ENCODE measurements at regions not wholly inside any gene's neighbourhood (a gene's known extent, or its start where the extent isn't known, plus 50 kb on each side); places are given as distances from the start of the nearest gene placed in this dataset.

DNA sequence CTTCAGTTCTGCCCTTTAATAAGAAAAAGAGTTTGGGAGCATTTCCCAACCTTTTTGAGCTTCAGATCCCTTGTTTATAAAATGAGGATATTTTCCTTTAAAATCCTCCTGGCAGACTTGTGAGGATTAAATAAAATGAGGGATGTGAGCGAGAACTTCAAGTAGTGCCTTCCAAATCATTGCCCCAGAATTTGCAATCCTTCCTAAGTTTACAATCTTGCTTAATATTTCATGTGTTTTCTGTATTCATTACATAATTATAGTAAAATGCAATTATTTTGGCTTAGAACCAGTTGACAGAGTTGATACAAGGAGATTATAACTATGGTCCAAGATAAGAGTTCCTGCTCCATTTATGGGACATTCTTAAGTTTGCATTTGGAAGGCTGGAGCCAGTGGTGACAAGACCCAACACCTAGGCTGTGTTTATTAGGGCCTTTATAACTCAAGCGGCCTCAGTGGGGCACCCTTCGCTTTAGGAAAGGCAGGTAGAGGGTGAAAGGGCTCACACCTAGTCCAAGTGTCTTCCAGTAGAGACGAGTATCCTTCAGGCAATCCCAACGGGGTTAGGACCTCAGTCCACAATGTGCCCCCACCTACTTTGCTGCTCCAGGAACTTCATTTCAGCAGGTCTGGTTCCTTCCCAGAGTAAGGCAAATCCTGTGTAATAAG is 317.5 kb downstream of the WDR11 start:
- DNase-seq (ENCODE audit: low read depth), result no peak

DNA sequence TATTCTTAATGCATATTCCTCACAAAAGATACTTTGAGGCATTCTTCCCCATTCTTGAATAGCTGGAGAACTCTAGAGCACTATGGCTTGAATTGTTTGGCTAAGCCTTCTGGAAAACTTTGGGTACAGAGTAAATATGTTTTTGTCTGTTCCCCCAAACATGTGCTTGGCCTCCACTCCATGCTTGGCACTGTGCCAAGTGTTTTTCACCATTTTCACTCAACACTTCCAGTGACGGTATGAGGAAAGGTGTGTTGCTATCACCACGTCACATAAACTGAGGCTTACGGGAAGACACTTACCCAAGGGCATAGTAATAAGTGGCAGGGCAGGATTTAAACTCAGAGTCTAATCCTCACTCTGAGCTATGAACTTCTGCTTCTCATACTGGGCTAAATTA is 318.2 kb downstream of the WDR11 start:
- DNase-seq (ENCODE audit: low read depth), result no peak

DNA sequence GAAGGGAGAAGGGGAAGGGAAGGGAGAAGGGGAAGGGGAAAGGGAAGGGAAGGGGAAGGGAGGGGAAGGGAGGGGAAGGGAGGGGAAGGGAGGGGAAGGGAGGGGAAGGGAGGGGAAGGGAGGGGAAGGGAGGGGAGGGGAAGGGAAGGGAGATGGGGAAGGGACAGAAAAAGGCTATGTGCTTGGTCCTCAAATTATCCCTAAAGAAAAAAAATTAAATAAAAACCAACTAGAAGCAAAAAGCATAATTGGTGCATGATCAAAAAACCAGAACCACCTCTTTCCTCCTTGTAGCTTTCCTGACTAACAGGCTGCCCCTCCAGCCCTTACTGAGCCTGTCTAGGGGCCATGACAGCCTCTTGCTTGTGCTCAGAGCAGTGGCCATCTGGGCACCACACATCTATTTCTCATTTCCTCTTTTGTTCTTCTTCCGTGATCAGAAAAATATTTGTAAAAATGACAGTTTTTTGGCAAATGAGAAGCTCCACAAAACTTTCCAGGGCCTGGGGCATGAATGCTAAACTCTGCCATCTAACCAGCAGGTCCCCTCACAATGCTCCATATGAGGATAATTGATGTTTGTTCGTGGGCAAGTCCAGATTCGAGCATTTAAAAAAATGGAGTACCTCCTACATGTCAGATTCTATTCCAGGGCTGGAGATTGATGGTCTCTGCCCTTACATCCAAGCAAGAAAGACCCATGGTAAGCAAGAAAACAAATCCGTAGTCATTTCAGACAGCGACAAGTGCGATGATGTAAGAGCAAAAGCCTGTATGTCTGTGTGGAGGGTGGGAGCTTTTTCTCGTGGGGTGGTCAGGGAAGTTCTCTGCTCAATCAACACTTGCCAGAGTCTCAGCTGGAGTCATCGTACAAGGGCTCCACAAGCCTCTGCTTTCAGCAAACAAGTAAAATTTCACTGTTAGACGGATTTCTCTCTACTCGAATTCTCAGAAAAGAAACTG is 320.9 kb downstream of the WDR11 start:
- no peak for DNase-seq (ENCODE audit: low read depth)

DNA sequence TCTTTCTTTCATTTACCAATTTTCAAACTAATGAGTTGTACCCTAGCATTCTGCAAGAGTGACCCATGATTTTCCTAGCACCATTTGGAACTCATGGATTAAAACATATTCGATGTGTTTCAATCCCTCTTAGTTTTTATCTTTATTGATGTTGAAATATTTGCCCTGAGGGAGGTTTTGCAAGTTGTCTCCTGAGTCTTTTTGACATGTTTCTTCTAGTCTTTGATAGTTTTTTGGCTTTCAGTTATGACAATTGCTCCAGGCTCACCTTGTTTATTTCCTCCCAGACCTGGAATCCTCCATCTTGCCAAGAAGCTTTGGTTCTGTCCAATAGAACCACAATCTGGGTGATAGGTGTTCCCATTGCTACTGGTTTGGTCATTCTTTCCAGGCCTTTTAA is 327.8 kb downstream of the WDR11 start:
- DNase-seq (ENCODE audit: low read depth), result no peak

DNA sequence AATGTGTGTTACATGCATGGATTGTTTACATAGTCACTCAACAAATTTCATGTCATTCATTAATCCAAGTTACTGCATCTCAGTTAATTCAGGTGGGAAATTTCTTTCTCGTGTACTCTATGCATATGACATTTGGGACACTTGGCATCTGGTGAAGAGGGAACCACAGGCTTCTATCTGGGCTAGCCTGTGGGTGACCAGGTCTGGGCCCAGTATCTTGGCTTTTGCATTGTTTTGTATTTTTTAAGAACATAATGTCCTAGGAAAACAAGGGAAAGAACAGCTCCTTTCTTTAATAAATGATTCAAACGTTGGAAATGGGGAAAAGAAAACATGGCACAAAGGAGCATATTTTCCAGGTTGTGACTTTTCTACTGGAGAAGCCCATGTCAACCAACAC is 331.1 kb downstream of the WDR11 start:
- no peak for DNase-seq (ENCODE audit: low read depth)

DNA sequence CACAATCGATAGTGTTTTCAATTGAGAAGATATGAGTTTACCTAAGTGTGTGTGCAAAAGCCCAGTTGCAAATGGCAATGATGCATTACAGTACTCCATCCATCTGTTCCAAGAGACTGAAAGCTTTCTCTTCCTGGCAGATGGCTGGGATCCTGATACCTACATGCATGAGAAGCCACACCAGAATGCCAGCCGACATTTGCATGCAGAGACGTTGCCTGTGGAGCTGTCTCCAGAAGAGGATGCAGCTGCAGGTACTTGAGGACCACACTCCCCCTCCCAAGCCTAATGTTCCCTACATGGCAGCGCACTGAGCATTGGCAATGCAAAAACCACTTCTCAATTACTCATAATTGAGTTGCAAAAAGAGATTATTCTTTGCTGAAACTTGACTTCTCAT is 332.1 kb downstream of the WDR11 start:
- DNase-seq (ENCODE audit: low read depth), result no peak

DNA sequence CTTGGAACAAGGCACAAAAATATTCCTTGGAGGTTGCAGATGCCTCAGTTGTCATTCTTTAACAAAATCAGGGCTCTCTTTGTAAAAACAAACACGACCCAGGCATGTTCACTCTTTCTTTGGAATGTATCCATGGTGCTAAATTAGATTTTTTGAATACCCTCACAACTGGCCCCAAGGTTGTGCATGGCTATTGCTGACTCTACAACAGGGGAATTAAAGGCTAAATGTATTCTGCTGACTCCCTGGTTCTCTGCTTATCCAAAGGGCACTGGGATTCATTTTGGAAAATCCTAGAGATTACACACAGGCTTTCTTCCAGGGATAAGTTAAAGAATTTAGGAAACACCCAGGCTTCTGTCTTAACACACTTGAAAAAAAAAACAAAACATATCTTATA is 332.5 kb downstream of the WDR11 start:
- DNase-seq (ENCODE audit: low read depth), result no peak

DNA sequence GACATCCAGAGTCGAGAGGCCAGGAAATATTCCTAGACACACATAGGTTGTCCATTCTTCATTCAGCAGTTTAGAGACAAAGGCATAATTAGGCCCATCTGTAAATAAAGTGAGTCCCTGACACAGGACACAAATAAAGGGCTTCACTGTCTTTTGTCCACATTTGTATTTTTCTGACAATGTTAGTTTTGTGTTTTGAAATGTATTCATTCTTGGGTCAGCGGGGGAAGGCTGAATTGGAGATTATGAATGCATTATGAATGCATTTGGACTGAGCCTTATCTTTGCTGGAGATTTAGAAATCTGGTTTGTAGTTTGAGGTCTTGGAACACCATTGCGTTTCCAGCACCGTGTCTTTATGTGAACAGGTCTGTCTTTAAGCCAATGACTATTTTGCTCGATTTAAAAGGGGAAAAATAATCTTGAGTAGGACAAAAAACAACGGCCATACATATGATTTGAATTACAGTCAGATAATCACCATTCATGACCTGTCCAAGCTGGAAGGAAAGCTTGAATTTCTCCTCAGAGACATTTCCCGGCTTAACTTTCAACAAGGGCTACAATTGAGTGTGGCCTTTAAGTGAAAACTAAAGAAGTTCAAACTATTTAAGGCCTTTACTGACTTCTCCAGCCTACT is 334.8 kb downstream of the WDR11 start:
- DNase-seq (ENCODE audit: low read depth), result no peak

DNA sequence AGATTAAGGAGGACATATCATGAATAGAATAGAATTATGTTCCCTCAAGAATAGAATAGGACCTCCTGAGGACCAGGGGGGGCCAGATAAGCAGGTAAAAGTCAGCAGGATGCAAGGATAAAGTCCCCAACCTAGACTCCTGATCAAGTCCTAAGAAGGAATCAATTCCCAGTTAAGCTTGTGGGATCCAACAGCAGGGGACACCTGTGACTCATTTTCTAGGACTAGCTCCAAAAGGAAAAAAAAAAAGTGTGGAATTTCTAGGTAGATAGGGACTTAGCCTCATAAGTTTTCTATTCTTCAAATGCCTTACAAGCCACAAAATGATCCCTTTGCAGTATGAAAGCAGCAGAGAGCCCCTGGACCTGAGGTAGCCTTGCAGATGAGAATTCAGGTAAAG is 336.2 kb downstream of the WDR11 start:
- peak; percentile 12 for DNase-seq (ENCODE audit: low read depth)

DNA sequence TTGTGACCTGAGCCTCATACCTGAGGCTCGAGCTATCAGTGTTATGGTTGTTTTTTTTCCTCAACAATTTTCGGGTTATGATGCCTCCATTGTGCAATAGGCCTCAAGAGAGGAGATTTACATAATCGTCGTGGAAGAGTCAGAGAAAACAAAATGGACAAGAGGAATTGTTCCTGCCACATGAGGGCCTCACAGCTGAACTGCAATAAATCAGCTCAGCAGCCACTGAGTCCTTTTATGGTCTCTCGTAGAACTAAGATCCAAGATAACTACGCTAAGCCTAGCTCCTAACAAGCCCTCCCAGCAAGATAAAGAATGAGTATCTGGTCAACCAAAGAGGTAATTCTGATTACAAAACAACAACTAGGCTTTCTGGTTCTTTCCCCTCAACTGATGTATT is 336.8 kb downstream of the WDR11 start:
- no peak for DNase-seq (ENCODE audit: low read depth)

DNA sequence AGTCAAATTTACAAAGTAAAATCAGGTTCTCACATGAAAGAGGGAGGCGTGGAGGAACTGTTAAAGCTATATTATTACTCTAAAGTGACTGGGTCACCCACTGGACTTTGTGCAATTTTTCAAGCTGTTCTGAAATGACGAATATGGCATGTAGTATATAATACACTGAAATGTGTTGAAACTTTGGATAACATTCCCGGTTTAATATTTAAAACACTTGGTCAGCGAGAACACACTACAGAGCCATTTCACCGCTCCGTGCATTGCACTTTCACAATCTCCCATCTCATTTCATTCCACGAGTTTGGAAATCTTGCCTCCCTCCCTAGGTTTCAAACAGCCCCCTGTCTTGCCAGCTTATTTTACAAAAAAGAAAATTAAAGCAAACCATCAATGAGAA is 337.9 kb downstream of the WDR11 start:
- DNase-seq (ENCODE audit: low read depth), result no peak

DNA sequence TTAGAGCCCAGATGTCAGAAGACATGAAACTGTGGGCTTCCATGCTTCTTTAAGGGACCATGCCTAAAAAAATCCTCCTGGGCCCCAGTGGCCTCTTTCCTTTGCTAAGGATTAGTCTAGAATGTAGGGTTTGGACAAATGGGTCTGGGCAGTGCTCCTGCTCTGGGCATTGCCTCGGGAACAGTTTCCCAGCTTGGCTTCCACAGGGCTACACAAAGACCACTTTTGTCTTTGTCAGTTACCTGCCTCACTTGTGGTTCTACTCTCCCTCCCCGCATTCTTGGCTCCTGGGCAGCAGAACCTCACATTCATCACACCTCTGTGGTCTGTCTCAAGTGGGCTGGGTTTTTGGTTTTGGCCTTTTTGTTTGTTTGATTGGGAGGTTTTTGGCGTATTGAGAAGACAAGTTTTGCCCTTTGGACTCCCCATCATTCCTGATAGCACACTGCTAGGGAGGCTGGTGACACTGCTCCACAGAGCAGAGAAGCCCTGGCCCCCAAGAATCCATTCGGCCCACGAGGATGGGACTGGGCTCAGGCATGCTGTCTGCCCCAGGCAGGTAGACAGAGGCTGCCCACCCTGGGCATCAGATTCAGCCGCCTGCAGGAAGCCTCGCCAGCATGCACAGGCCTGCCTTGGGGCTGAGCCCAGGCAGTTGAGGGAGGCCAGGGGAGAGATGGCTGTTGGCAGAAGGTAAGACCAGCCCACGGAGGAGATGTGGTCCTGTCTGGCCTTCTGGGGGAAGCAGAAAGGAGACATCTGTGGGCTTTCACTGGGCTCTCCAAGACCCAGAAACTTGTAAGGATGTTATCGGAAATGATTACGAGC is 343.7 kb downstream of the WDR11 start:
- DNase-seq (ENCODE audit: low read depth), result no peak

DNA sequence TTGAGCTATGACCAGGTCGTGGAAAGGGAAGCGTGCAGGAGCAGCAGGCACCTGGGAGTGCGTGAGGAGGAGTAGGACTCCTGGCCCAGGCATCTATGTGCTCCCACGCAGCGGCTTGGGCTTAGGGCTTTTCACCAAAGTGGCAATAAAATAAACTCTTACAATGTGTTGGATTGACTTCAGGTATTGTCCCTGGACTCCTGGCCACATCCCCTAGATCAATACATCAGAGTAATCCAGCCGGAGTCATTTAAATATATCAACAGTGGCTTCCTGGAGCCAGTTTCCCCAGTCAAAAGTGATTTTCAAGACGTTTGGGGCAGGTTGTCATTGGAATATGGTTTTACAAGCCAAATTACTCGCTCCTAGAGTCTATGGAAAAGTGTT is 344.4 kb downstream of the WDR11 start:
- DNase-seq (ENCODE audit: low read depth), result no peak

DNA sequence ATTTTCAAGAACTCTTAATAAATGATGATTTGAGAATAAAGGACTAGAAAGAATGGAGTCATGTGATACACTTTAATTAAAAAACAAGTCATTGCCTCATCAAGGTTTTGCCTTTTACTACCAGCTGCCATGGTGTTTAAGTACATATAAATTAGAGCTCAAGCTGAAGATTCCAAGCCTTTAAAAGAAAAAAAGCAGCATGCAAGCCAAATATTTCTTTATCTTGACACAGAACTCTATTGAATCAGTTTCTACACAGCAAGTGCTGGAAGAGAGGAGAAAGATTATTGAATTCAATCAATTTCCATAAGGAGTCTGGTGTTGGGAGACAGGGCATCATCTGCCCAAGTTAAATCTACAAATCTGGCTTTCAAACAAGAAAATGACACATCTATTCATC is 347.9 kb downstream of the WDR11 start:
- DNase-seq (ENCODE audit: low read depth), result no peak

DNA sequence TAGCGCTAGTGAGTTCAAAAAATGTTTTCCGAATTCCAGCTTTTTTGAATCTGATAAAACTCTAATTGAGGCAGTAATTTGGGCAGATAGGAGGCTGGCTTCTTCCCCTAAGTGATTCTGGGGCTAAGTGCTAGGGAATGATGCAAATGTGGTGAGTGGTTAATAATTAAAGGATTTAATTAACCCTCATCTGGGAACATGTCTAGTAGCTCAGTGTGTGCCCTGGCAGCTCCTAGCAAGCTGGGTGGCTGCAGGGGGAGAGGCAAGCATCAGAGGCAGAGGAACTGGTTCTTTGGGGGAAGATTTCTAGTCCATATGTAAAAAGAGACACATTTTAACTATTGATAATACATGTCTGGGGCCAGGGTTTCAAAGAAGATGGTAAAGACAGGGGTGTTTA is 354.5 kb downstream of the WDR11 start:
- no peak for DNase-seq (ENCODE audit: low read depth)

DNA sequence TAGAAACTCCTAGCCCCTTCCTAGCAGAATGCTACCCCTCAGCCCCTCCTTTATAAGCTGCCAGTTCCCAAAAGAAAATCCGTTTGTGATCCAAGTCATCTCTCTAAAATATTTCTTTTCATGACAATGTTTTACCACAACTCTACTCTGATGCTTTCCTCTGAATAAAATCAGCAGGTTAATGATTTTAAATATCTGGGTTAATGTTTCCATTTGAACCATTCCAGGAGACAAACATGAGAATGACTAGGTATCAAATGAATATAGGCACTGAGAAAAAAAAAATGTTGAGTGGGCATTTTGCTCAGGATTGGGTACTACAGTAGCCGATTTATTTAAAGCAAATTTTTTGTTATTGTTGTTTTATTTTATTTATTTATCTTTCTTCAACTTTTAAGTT is 360.3 kb downstream of the WDR11 start:
- DNase-seq (ENCODE audit: low read depth), result no peak

DNA sequence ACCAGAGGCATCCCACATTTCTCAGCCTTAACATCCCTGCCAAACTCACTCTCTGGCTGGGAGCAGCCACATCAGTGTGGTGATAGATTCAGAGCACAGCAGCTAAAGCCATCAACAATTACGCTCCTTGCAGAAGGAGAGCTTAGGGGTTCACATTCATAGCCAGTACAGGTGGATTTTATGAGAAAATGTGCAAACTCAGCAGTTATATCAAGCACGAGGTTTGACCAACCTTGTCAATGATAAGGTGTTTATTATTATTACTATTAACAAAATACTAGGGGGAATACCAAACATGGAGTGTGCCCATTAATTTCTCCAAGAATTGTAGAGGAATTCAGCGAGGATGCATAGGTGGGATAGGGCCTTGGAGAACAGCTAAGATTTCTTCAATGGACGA is 362.3 kb downstream of the WDR11 start:
- no peak for DNase-seq (ENCODE audit: low read depth)

DNA sequence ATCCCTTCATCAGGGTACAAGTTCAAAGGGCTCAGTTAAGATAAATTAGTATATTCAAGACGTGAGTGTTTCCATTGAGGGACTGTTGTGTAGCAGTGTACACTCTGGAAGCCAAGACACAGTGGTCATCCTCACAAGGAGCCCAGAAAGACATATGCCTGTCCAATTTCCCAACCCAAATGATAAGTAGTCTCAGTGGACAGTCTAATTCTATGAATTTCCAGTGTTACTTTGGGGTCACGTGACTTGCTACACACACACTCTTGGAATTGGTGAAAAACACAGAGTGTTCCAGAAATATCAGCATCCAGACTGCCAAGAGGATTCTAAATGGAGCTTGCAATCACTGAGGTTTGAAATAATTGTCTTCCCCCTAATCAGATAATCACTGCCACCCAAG is 365.1 kb downstream of the WDR11 start:
- DNase-seq (ENCODE audit: low read depth), result no peak

DNA sequence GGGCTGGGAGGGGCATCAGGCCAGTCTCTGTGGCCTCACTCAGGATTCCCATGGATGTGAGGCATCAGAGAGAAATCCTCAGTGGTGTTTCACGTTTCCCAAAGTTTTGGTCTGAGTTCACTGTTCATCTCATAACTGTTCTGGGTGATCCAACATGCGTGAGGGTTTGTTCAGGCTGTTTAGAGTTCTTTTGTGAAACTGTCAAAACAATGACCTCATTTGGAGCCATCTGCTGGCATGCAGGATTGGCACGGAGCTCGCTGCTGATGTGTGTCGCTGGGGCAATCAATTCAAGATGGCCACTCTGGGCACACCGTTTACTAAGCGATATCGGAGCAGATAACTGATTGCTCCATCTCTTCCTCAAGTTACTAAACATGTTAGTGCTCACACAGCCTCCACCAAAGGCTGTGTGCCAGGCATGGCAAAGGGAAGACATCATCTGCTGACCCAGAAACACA is 365.6 kb downstream of the WDR11 start:
- no peak for DNase-seq (ENCODE audit: low read depth)

DNA sequence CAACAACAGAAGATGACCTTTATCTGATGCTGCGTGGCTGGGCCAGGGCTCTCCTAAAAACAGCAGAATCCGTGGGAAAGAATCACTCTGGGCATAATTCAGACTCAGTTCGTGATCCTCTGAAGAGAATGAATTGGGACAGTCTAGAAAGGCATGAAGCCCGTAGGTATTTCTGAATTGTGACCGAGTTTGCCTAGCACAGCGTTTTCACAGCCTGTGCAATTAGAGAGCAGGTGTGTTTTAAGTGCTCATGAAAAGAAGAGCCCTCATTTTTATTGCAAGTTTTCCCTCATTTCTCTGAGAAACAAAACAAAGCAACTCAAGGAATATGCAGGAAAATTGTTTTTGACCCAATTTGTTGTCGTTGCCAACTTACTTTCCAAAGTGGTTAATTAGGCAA is 366.2 kb downstream of the WDR11 start:
- no peak for DNase-seq (ENCODE audit: low read depth)

DNA sequence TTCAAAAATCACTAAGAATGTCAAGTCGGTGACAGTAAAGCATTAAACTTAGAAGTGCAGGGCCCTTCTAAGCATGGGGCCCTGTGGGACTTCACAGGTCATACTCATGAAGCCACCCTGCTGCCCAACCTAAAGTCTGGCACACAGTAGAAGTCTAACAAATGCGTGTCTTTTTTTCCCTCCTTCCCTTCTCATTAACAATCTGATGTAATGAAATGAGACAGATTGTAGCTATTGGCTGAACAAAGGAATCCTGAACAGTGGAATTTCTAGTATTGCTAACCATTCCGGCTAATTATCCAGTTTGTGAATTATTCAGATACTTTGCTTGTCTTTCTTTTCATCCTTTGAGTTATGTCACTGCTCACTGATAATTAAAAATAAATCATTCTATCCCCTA is 369.9 kb downstream of the WDR11 start:
- DNase-seq (ENCODE audit: low read depth), result no peak

DNA sequence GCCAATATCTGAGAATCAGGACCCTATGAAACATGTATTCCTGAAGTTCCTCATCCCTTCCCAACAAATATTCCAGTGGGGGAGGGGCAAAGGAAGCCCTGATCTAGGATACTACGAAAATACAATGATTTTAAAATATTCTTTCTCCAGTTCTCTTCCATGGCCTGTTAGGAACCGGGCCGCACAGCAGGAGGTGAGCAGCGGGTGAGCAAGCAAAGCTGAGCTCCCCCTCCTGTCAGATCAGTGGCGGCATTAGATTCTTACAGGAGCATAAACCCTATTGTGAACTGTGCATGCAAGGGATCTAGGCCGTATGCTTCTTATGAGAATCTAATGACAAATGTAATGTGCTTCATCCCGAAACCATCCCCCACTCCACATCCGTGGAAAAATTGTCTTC is 370.8 kb downstream of the WDR11 start:
- no peak for DNase-seq (ENCODE audit: low read depth)
